Umbilical cord (tissue), 1 donor: ENCODE measurements at regions not wholly inside any gene's neighbourhood (a gene's known extent, or its start where the extent isn't known, plus 50 kb on each side); places are given as distances from the start of the nearest gene placed in this dataset.

Source experiments
- DNase-seq: peaks from one replicate; pipeline ENCODE4 v3.0.0-alpha.2; 2015; ENCODE audit warnings: low spot score

GRCh38 chr9:82313697-82314096, 325.1 kb downstream of the SPATA31D1 start:
- DNase-seq = no peak

GRCh38 chr9:82320566-82320965, 332.0 kb downstream of the SPATA31D1 start:
- peak; percentile 10 for DNase-seq

DNA sequence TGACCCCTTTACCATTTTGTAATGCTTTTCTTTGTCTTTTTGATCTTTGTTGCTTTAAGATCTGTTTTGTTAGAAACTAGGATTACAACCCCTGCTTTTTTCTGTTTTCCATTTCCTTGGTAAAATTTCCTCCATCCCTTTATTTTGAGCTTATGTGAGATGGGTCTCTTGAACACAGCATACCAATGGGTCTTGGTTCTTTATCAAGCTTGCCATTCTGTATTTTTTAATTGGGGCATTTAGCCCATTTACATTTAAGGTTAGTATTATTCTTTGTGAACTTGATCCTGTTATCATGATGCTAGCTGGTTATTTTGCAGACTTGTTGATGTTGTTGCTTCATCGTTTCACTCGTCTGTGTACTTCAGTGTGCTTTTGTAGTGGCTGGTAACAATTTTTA, 337.3 kb downstream of the SPATA31D1 start:
- no peak for DNase-seq

DNA sequence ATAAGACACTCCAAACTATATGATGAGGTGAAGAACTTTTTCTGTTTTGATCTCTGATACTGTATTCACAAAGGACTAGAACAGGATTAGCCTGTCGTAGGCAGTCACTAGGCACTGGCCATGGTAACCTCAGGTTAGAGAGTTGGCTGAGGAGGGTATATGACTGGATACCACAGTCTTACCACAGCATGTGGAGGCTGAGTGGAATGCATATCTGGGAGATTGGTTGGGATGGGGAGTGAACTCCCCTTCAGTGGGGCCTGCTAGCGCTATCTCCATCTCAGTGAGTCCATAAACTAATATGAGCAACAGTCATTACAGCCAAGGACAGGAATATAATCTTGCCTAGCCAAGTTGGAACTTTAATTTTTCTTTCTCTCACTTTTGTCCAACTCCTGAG, 339.1 kb downstream of the SPATA31D1 start:
- no peak for DNase-seq

DNA sequence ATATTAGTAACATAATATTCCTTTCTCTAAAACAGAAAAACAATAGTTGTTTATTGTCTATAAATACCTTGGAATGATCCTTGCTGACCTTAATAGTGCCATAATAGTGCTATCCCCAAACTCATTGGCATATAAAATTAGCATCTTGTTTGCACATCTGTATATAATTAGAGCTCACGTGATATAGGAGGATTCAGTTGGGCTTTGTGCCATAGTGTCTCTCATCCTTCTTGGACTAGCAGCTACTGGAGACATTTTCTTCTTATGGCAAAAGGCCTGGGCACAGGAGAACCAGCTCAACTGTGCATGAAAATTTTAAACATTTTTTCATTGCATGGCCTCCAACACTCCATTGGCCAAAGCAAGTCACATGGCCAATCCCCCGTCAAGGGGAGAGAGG, 342.5 kb downstream of the SPATA31D1 start:
- DNase-seq = no peak

DNA sequence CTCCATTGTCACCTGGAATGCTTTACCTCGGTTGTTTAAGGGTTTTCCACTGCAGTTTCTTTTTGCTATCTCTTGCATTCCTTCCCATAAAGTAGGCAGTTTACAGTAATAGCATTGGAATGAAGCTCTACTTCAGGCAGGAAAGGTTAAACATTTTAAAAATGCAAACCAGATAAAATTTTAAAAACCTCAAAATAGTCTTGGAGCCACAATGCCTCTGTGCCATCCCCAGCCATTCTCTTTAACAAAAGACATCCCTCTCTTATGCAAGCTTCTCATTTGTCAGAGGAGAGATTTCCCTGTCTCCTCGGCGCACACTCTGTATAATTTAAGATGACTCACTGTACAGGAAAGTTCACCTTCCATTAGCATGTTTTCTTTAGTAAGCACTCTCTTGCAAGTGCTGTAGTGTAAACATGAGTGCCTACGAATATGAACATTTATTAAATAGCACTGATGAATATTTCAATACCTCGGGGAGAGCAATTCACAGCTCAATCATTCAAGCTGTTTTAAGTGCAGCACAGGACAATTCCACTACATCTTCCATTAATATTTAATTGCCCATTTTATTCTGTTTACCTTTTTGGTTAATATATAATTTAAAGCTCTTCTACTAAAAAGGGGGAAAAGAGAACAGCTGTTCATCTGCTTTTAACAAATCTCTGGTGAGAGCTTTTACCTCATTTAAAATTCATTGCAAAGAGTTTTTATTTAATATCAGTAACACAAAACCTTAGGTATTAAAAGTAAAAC, 343.6 kb downstream of the SPATA31D1 start:
- peak; percentile 69 for DNase-seq

- DNase-seq = peak; percentile 21
These were observed 344.2 kb downstream of the SPATA31D1 start for GRCh38 chr9:82332774-82333152.

- DNase-seq = no peak
These were observed 345.1 kb downstream of the SPATA31D1 start for GRCh38 chr9:82333671-82334070.

DNA sequence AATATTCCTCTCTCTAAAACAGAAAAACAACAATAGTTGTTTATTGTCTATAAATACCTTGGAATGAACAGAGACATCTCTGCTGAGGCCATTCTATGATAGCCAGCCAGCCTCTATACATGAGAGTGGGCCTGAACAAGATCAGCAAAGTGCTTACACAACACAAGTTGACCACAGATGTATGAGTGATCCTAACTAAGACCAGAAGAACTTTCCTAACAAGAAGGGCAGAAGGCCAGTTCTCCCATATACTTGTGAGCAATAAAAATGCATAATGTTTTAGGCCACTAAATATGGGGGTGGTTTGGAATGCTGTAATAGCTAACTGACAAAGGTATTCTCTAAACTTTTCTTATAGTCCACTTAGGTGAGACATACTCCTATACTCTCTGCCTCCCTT, 345.7 kb downstream of the SPATA31D1 start:
- DNase-seq = no peak

DNA sequence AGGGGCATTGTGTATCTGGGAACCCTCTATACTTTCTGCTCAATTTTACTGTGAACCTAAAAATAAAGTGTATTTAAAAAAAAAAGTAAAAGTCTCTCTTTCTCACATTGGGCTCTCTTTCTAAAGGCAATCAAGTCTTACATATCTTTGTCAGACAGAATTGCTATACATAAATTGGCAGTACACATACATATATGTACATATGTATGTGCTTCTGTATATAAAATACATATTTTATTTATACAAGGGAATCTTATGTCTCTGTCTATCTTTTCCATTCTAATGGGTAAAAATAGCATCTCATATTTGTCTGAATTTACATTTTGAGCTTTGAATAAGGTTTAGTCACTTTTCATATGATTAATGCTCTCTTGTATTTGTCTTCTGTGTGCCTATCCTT, 348.8 kb downstream of the SPATA31D1 start:
- no peak for DNase-seq

DNA sequence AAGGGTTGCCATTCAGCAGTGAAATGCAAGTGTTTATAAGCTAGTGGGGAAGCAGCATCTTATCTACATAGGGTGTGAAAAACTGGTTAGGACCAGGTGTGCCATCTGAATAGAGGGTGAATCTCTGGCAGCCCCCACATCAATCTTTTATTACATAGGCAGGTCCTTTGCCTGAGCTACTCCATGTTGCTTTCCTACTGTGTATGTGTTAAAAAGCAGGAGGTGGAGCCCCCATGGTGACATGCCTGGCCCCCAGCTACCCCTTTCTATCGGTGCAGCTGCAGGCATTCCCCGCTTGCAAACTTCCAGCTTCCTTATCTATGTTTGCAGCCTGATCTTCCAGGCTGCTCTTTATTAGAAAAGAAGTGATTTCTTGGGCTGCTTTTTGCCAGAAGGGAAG, 353.5 kb downstream of the SPATA31D1 start:
- peak; percentile 40 for DNase-seq

GRCh38 chr9:82346040-82346439, 357.5 kb downstream of the SPATA31D1 start:
- DNase-seq = no peak

GRCh38 chr9:82353631-82354278, 365.2 kb downstream of the SPATA31D1 start:
- no peak for DNase-seq

DNA sequence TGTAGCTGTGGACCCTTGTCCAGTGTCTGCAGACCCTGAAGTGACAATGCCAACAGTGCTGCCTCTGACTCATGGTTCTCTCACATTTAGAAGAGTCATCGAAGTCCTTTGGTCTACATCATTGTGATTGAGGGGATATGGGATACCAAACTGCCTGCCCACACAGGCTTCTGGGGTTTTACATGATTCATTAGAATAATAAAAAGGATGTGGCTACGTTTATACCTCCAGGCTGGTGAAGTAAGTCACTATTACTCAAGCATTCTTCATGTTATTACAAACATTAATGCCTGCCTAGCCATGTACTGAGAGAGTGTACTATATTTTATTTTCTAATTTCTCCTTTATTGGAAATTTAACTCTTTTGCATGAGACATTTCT, 365.7 kb downstream of the SPATA31D1 start:
- DNase-seq = no peak

DNA sequence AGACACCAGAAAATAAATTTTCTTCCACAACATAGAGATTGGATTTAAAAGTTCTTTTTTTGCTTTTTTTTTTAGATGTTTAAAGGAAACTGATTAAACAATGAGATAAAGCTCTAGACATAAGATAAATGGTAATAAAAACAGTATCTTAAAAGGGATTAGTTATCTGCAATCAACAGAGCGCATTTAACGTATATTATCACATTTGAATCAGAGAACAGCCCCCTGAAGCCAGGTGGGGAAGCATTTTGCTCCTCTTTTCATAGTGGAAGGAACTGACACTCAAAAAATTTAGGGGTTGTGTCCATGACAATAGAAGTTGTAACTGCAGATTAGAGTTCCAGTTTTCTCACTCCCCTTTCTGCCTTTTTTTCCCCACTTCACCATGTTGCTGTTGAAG, 367.6 kb downstream of the SPATA31D1 start:
- no peak for DNase-seq

GRCh38 chr9:82356871-82357270, 368.3 kb downstream of the SPATA31D1 start:
- no peak for DNase-seq

GRCh38 chr9:82363198-82363597, 374.6 kb downstream of the SPATA31D1 start:
- no peak for DNase-seq

DNA sequence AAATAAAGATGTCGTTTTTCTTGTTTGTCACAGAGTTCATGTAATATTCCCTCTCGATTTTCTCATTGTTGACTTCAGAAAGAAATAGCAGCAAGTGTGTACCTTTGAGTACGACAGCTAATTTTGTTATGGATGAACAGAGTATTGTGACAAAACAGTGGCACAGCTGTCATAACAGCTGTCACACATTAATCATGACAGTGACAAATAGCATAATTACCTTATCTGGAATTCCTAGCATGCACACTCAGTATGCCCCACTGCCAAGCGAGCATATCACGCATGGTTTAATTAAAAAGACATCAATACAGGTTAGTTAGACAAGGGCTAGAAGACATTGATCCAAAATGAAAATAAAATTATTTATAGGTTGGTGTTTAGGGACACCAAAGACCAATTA, 375.1 kb downstream of the SPATA31D1 start:
- DNase-seq = no peak

DNA sequence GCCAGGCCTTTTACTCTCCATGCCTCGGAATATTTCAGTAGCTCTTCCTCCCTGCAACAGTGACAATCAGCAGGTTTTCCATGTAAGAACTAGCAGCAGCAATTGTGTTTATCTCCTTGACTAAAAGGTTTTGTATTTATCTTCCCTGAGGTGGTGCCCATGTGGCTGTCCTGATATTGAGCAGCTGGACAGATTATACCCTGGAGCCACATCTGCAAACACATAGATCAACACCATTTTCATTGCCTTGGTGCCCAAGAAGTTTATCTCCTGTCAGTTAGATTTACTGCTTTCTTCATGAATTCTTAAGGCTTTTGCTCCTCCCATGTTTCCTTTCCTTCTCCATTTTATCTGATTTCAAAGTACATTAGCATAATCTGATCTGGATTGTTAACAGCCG, 378.4 kb downstream of the SPATA31D1 start:
- peak; percentile 42 for DNase-seq

- no peak for DNase-seq
These were observed 379.4 kb downstream of the SPATA31D1 start for GRCh38 chr9:82367929-82368328.

- DNase-seq = no peak
These were observed 380.8 kb downstream of the SPATA31D1 start for GRCh38 chr9:82369251-82369945.

DNA sequence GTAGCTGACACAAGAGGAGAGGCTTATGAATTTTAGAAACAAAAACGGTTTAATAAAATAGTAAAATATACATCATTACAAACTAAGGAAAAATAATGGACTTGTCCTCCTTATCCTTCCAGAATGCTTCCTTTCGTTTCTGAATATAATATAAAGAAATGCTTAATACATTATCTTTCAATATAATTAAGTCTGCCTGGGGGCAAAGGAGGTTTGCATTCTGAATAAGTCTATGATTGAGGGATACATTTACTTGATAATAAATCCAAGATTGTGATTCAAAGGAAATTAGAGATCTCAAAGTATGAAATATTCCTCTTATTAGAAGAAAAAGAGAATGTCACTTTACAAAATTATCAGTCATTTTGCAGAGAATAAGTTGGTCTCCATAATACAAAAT, 386.5 kb downstream of the SPATA31D1 start:
- no peak for DNase-seq

DNA sequence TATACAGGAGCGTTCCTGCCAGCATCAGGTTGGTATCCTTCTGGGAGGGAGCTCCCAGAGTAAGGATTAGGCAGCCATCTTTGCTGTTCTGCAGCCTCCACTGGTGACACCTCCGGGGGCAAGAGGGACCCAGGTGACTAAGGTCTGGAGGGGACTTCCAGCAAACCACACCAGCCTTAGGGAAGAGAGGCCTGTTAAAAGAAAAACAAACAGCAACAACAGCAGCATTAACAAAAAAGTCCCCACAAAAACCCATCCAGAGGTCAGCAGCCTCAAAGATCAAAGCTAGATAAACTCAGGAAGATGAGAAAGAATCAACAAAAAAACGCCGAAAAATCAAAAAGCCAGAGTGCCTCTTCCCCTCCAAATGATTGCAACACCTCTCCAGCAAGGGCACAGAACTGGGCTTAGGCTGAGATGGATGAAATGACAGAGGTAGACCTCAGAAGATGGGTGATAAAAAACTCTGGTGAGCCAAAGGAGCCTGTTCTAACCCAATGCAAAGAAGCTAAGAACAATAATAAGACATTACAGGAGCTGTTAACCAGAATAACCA, 388.2 kb downstream of the SPATA31D1 start:
- DNase-seq = no peak
